UCSD-AML1 (cell line): ENCODE measurements at regions not wholly inside any gene's neighbourhood (a gene's known extent, or its start where the extent isn't known, plus 50 kb on each side); places are given as distances from the start of the nearest gene placed in this dataset.

Experiments
- DNase-seq: peaks from one replicate; lab custom pipeline; 2025; ENCODE audit not compliant: unreplicated experiment; lab: John Stamatoyannopoulos, UW

DNA sequence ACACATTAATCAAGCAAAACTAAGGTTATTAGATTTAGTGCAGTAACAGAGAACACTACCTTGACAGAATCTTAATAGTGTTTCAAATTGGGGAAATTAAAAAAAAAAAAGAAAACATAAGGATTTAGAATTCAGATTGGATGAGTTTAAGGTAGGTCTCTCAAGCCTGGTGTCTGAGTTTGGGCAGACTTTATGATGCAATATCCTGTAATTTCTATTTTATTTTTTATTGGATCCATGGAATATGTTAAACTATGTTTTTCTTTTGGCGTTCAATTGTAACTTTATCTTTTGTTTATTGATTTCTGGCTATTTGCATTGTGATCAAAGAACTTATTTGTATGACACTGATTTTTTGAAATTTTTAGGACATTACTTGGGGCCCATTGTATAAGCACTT, 394.1 kb upstream of the NETO1 start:
- DNase-seq = no peak

DNA sequence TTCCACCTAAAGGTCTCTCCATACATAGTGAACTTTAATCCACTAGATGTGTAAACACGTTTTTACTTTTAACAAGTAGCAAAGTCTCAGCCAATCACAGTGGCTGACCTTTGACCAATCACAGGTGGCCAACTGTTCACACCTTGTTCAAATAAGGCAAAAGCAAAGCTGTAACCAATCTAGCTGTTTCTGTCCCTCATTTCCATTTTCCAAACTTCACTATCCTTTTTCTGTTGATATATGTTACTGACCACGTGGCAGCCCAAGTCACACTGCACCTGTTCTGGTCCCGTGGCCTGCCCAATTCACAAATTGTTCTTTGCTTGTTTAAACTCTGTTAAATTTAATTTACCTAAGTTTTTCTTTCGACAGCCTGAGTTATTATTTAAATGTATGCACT, 393.5 kb upstream of the NETO1 start:
- DNase-seq = no peak

DNA sequence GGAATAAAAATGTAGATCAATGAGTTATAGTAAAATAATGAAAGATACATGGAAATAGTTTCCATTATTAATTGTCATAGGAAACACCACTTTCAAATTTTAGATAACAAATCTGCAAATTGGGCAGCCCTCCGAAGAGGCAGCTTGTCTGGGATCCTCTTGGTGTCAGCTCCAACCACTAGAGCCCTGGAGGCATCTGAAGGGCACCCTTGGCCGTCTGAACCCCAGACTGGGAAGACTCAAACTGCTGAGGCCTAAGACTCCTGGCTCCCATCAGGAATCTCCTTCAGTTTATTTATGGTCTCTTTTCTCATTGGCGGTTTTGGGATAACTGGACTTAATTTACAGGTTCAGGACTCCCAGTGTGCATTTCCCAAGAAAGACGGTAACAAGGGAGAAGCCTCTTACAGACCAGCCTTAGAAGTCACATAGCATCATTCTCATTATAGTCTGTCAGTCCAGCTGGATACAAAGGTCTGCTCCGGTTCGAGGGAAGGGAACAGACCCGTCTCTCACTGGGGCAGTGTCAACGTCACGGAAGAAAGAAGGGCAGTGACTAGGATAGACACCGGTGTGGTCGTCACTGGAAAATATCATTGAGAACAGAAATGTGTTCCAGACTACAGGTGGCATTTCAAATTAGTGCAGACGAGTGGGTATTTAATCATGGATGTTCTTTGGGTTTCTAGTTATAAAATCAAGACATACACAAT, 390.7 kb upstream of the NETO1 start:
- DNase-seq = no peak

DNA sequence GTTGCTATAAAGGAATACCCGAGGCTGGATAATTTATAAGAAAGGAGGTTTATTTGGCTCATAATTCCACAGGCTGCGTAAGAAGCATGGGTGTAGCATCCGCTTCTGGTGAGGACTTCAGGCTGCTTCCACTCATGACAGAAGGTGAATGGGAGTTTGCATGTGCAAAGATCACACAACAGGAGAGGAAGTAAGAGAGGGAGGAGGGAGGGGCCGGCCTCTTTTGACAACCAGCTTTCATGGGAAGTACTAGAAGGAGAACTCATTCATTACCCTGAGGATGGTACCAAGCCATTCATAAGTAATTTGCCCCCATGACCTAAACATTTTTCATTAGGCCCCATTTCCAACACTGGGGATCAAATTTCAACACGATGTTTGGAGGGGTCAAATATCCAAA, 386.8 kb upstream of the NETO1 start:
- DNase-seq = no peak

DNA sequence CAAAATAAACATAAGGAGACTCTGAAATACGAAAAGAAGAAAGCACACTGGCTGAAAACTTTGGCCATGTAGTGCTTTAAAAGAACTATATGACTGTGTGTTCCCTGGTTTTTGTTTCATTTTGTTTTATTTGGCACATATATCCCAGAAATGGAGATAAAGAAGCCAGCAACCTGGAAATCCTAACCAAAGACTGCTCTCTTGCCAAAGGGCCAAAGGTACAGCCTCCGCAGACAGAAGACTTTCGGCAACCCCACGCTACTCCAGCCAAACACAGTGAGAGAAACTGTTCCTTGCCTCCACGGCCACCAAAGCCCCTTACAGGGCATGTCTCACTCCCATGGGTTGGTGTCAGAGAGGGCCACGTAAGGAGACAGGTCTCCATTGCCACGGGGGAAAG, 381.2 kb upstream of the NETO1 start:
- no peak for DNase-seq

DNA sequence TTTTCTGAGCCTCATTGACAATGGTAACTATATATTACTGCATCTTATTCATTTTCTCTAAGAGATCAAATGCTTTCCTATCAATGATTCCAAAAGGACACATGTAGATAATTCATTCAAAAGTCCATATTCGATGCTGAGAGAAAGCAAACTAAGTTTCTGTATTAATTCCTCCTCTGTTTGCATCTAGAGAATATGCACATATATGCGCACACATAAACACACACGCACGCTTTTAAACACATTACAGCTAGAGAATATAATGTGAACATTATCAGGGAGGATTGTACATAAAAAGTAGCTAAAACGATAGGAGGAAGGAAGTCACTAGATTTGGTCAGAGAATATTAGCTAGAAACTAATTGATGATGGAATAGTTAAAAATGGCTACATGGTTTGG, 379.0 kb upstream of the NETO1 start:
- DNase-seq = no peak

DNA sequence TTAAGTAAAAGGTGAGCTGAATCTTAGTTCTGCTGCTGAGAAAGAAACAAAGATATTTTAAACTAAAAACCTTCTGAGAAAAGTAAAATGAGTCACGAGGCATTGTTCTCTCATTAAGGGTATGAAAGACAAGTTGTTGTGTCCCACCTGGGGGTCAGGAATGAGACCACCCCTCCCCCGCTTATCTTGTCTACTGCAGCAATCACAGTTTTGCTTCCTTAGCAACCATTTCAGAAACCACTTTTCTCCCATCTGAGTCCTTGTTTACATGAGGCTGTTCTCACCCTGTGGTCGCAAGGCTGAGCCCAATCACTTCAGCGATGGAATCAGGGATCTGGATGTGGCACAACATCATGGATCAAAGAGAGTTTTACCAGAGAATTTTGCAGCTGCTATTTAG, 377.6 kb upstream of the NETO1 start:
- no peak for DNase-seq

DNA sequence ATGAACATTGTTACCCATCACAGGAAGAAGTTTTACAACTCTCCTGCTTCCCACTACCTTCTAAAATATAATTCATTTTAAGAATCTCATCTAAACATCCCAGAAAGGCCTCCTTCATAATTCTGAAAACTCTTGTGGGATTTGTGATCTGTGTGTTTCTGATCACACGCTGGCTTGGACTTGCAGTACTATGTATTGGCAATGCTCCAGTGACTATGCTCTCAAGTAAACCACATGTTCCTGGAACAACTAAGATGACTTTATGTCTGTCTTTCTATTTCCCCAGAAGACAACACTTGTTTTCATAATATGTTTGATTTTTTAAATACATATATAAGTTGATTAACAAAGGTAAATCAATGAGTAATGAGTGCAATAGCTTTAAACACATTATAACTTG, 376.6 kb upstream of the NETO1 start:
- no peak for DNase-seq

DNA sequence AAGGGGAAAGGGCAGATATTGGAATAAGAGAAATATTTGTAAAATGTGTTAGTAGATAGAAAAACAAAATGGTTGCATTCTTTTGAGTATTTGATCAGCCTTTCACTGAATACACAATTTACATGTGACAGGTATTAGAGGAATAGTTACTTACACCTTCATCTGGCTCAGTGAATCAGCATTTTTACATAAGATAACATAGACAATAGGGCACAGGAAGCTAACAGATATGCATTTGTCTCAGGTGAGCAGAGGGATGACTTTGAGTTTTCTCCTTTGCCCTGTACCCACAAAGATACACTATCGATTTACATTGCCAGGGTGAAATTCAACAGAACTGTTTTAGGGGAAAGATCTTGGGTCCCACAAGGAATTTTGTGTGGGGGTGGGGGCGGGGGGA, 373.1 kb upstream of the NETO1 start:
- no peak for DNase-seq

DNA sequence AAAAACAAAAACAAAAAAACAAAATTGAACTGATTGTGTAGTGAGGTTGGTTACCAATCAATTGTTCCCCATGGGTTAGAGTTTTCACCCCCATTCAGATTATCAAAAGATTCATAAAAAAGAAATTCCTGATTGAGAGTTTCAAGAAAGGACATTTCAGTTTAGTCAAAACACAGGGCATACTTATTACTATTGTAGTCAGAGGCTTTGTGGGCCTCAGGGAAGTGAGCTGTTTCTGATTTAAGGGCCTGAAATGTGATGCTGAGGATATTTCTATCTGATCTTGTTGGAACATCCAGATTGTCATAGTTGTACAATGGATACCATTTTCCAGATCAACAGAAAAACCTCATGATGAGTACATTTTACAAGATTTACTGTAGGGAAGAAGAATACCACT, 368.1 kb upstream of the NETO1 start:
- no peak for DNase-seq

DNA sequence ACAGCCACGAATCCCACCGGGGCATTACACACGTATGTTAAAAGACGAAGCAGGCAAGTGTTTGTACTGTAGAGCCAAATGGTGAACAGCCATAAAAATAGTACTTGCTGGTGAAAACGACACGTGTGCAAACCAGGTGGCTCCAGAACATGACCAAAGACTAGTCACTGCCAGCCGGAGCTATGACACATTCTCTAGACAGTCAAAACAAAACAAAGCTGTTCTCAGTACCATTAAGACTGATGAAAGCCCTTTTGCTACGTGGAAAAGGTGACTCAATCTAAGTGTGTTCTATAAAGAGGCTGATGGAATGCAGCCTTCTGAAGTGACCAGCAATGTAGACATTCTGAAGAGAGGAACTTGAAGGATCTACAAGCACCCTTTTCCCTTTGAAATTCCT, 367.7 kb upstream of the NETO1 start:
- DNase-seq = no peak

DNA sequence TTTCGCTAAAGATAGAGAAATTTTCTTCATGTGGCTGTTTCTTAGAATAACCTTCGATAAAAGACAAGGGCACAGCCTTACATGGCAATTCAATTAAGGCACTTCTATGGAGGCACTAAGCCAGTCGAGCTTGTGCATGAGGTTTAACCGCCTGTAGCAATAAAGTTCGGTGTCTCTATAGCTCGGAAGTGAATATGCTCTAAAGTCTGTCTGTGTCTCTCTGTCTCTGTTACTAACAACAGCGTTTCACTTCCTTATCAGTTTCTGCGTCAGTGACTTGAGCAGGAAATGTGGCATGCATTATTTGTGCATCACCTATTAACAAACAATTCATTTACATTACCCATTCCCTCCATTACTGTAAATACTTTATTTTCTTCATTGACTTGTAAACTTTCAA, 365.1 kb upstream of the NETO1 start:
- DNase-seq = no peak

DNA sequence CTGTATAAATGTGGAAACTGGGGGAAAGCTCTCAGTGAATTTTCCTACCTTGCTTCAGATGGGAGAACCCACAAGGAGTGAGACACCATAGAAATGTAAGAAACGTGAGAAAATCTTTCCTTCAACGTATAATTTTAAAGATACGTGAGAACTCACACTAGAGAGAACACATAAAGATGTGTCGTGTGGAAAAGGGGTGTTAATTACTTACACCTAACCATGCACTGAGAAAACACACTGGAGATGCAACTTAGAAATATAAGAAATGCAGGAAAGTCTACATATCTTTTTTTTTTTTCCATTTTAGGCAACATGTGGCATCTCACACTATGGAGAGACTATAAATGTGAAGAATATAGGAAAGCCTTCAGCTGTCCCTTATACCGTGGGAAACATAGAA, 352.9 kb upstream of the NETO1 start:
- no peak for DNase-seq

DNA sequence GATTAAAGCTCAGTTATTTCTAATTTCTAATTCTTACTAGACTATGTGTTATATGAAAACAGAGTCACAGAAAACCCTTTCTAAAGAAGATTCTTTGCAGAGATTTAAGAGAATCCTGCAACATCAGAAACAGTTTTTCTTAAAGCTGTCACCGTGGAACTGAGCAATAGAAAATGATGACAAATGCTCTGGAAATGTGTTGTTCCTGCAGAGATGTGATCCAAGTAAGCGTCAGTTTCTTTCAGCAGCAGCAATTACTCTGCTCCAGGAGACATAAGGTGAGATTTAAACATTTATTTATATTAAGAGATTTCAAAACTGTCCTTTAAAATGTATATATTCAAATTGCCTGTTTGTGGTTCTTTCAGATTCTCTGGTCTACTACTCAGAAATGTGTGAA, 350.5 kb upstream of the NETO1 start:
- DNase-seq = no peak

DNA sequence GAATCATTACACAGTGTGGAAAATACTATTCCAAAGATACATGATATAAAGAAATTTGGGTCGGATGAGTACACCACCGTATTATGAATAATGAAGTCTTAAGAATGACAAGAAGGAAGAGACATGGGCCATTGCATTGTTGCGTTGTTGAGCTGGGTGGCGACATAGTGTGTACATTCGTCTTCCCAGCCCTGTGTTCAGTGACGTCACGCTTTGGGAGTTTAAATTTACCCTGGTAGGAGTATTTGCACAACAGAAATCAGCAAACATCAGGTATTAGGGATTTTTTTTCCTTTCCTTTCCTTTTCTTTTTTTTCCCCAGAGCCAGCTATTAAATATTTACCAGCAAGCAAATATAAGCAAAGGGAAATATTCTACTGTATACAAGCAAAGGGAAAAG, 347.2 kb upstream of the NETO1 start:
- DNase-seq = no peak

DNA sequence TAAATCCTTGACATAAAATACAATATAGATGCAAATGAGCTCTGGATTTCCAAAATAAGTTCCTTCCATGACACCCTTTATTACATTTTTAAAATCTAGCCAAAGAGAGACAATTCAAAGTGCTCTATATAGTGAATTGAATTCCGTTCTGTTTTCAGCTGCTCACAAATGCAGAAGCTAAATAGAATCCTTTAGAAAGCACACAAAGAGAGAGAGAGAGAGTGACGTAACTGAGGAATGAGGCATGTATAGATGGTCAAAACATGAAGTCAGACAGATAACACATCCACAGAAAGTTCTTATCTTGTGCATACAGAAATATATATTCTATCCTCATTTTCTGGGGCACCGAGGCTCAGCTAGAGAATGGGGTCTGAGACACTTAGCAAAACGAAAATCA, 344.7 kb upstream of the NETO1 start:
- DNase-seq = no peak

DNA sequence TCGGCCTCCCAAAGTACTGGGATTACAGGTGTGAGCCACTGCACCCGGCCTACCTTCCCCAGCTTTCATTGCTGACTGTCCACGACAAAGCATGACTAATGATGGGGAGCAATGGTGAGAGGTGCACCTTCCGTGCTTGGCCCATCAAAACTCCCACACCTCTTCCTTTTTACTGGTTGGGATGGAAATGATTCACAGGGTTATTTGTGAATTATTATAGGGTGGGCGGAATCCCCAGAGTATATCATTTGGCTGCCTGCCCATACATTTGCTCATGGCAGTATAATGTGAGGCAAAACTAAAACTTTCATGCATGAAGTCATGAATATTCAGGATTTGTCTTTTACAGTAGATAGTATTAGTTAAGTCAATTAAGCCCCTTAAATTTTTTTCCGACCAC, 334.2 kb upstream of the NETO1 start:
- DNase-seq = no peak

DNA sequence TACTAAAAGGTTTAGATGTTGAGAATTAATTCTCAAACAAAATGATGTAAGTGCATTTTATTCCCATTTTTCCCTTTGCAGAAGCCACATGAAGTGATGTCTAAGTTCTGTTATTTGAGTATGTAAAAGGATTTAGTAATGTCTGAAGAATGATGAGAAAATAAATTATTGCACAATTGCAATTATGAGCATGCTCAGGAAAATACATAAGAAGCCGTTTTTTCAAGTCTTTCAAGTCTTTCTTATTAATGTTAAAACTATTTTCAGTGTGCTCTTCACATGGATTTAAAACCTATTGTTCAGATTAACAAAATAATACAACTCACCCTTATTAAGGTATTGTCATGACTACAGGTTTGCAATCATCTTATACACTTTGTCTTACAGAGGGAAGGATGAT, 331.4 kb upstream of the NETO1 start:
- no peak for DNase-seq

DNA sequence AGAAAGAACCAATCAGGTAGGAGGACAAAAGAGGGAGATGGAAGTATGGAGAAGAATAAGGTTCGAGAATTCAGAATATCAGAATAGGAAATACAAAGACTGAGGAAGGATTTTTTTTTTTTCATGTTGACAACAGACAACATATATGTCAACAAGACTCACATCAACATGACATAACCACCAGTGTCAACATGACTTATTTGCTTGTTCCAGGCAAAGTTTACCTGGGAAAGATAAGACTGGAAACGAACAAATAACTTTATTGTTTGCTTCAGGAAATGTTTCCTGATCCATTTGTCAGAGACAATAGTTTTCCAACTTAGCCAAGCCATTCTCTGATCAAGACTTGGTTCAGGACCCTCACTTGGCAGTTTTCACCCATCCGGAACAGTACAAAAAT, 321.9 kb upstream of the NETO1 start:
- DNase-seq = no peak

DNA sequence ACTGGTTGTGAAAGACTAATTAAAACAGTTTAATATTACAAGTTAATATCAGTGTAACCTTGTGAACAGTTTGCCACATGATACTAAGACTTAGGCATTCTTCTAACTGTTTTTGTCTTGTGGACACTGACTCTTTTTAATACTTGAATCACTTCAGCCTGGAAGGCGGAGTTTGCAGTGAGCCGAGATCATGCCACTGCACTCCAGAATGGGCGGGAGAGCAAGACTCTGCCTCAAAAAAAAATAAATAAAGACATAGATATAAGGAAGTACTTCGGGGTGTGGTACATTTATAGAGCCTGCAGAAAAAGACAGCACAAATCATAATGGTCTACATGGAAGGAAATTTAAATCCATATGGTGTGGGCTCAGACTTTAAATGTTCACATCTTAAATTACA, 300.4 kb upstream of the NETO1 start:
- no peak for DNase-seq

DNA sequence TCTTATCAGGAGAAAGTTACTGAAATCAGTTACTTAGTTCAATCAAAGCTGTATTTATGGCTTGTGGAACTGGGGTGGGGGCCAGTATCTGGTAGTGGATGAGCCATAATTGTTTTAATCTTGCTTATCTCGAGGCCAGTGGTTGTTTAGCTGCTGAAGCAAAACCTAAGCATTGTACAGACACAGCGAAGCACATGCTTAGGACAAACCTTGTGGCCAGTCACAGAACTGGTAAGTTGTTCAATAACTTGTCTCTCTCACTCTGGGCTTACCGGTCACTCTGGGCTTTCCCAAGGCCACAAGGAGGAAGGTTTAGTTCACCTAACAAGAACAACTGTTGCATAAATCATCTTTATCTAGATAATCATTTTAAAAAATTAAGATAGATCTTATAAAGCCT, 296.6 kb upstream of the NETO1 start:
- DNase-seq = no peak

DNA sequence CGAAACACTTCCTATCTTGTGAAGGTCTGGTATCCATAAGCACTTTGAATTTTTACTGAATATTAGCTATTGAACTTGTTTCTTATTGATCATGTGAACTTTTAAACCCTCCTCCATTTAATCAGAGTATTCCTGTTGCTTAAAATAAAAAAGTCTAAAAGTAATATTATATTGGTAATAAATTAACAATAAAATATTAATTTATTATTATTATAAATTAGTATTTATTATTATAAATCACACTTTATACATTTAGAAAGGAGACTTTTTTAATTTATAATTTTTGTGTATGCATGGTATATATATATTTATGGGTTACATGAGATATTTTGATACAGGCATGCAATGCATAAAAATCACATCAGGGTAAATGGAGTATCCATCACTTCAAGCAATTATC, 295.4 kb upstream of the NETO1 start:
- no peak for DNase-seq

DNA sequence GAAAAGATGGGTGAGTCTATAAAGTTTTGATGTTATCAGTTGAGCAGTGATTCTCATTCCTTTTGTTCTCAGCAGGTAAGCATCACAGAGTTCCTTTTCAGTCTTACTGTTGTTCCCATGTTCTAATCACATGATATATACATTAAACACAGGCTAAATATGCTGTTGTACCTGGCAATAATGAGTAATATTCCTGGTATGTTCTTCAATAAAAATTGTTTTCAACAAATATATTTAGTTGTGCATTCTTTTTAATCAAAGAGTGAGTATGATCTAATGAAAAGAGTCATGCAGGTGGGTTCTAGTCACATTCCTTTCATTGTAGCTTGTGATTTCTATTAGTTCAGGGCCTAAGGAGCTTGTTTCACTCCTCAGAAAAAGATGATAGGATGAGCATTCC, 288.3 kb upstream of the NETO1 start:
- DNase-seq = no peak

DNA sequence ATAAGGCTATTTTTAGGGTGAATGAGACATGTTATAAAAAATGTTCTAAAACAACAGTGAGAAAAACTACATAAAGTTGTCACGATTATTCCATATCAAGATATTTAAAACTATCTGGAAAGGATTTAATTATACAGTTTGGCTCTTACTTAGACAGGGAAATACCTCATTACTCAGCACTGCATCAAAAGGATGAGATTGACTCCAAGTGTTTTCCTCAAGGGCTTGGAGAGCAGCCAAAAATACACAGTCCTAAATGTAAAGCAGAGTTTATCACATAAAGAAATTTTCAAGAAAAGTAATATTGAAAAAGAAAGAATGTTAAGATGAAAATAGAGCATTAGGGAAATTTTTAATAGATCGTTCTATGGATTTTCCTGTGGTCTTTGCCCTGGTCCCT, 285.5 kb upstream of the NETO1 start:
- no peak for DNase-seq
